Ishikawa (cell line): ENCODE measurements at regions not wholly inside any gene's neighbourhood (a gene's known extent, or its start where the extent isn't known, plus 50 kb on each side); places are given as distances from the start of the nearest gene placed in this dataset.

ENCODE experiments used
- CEBPB ChIP-seq: IDR thresholded peaks from 2 replicates; pipeline ENCODE4 v1.6.1; 2012
- CREB1 ChIP-seq: IDR thresholded peaks from 2 replicates; pipeline ENCODE4 v1.6.1; 2012; ENCODE audit warnings: low read depth
- EGR1 ChIP-seq: IDR thresholded peaks from 2 replicates; pipeline ENCODE4 v1.6.1; 2012
- EP300 ChIP-seq: IDR thresholded peaks from 2 replicates; pipeline ENCODE4 v1.6.1; 2012; ENCODE audit warnings: borderline replicate concordance
- FOXM1 ChIP-seq: IDR thresholded peaks from 2 replicates; pipeline ENCODE4 v1.6.1; 2012; ENCODE audit warnings: low read depth, borderline replicate concordance
- NFIC ChIP-seq: IDR thresholded peaks from 2 replicates; pipeline ENCODE4 v1.6.1; 2012
- RAD21 ChIP-seq: IDR thresholded peaks from 2 replicates; pipeline ENCODE4 v1.6.1; 2012; ENCODE audit warnings: low read depth
- TAF1 ChIP-seq: IDR thresholded peaks from 2 replicates; pipeline ENCODE4 v1.6.1; 2012; ENCODE audit warnings: low read depth, mild to moderate bottlenecking
- TCF12 ChIP-seq: IDR thresholded peaks from 2 replicates; pipeline ENCODE4 v1.6.1; 2012; ENCODE audit warnings: low read depth
- TEAD4 ChIP-seq: IDR thresholded peaks from 2 replicates; pipeline ENCODE4 v1.6.1; 2012
- YY1 ChIP-seq: IDR thresholded peaks from 2 replicates; pipeline ENCODE4 v1.6.1; 2012; ENCODE audit warnings: low read depth
- ZBTB7A ChIP-seq: IDR thresholded peaks from 2 replicates; pipeline ENCODE4 v1.6.1; 2012; ENCODE audit warnings: low read depth
- TF ChIP-seq, protein P1 (sequence below): IDR thresholded peaks from 2 replicates; pipeline ENCODE4 v1.6.1; 2012
- TF ChIP-seq, protein P2 (sequence below): IDR thresholded peaks from 2 replicates; pipeline ENCODE4 v1.6.1; 2012
- TF ChIP-seq, protein P3 (sequence below): IDR thresholded peaks from 2 replicates; pipeline ENCODE4 v1.6.1; 2012; ENCODE audit warnings: low read depth, mild to moderate bottlenecking

DNA sequence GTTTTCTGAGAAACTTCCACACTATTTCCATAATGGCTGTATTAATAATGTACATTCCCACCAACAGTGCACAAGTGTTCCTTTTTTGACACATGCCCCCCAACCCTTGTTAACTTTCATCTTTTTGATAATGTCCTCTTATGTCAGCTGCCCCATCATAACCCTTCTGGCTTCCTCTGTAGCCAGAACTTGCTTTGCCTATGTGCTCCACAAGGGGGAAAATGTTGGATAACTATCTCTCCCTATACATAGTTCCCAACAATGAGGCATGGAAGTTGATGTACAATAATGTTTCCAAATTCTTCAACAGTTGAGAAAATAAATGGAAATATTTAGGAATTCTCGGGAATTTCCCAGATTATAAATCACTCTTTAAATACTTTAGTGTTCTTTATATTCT lies 142.9 kb downstream of the ASB9 start:
- no peak for TF ChIP-seq RAD21
- TF ChIP-seq ZBTB7A, result no peak
- no peak for TF ChIP-seq EGR1
- TF ChIP-seq EP300, result no peak
- TF ChIP-seq, protein P1, sequence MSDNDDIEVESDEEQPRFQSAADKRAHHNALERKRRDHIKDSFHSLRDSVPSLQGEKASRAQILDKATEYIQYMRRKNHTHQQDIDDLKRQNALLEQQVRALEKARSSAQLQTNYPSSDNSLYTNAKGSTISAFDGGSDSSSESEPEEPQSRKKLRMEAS, result no peak
- no peak for TF ChIP-seq YY1
- TF ChIP-seq NFIC, result no peak
- TF ChIP-seq TEAD4, result no peak
- TF ChIP-seq CREB1, result no peak
- TF ChIP-seq, protein P2, sequence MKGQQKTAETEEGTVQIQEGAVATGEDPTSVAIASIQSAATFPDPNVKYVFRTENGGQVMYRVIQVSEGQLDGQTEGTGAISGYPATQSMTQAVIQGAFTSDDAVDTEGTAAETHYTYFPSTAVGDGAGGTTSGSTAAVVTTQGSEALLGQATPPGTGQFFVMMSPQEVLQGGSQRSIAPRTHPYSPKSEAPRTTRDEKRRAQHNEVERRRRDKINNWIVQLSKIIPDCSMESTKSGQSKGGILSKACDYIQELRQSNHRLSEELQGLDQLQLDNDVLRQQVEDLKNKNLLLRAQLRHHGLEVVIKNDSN, result no peak
- no peak for TF ChIP-seq TCF12
- TF ChIP-seq TAF1, result no peak
- TF ChIP-seq, protein P3, sequence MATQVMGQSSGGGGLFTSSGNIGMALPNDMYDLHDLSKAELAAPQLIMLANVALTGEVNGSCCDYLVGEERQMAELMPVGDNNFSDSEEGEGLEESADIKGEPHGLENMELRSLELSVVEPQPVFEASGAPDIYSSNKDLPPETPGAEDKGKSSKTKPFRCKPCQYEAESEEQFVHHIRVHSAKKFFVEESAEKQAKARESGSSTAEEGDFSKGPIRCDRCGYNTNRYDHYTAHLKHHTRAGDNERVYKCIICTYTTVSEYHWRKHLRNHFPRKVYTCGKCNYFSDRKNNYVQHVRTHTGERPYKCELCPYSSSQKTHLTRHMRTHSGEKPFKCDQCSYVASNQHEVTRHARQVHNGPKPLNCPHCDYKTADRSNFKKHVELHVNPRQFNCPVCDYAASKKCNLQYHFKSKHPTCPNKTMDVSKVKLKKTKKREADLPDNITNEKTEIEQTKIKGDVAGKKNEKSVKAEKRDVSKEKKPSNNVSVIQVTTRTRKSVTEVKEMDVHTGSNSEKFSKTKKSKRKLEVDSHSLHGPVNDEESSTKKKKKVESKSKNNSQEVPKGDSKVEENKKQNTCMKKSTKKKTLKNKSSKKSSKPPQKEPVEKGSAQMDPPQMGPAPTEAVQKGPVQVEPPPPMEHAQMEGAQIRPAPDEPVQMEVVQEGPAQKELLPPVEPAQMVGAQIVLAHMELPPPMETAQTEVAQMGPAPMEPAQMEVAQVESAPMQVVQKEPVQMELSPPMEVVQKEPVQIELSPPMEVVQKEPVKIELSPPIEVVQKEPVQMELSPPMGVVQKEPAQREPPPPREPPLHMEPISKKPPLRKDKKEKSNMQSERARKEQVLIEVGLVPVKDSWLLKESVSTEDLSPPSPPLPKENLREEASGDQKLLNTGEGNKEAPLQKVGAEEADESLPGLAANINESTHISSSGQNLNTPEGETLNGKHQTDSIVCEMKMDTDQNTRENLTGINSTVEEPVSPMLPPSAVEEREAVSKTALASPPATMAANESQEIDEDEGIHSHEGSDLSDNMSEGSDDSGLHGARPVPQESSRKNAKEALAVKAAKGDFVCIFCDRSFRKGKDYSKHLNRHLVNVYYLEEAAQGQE, result no peak
- TF ChIP-seq CEBPB, result no peak

DNA sequence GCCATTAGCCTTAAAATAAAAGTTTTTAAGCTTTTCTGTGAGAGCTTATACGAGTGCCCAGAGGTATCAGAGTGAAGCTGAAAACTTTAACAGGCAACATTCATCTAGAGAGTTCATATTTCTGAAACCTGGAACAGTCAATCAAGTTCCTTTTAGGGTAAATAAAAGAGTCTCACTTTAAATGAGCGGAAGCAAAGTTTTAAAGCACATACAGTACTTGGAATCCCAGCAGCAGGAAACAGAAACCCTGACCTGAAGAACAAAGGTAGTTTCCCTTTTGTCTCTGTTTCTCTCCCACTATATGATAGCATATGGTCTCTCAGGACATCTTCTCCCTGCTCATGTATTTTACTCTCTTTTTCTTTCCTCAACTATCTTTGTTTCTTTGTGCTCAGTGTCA lies 153.0 kb downstream of the ASB9 start:
- TF ChIP-seq, protein P3, result no peak
- TF ChIP-seq ZBTB7A (no peak), NFIC (no peak), RAD21 (no peak), EGR1 (no peak), FOXM1 (no peak), TAF1 (no peak), TCF12 (no peak), TEAD4 (no peak), EP300 (no peak), CREB1 (no peak), CEBPB (no peak), YY1 (no peak)
- TF ChIP-seq, protein P1, result no peak
- TF ChIP-seq, protein P2, result no peak

DNA sequence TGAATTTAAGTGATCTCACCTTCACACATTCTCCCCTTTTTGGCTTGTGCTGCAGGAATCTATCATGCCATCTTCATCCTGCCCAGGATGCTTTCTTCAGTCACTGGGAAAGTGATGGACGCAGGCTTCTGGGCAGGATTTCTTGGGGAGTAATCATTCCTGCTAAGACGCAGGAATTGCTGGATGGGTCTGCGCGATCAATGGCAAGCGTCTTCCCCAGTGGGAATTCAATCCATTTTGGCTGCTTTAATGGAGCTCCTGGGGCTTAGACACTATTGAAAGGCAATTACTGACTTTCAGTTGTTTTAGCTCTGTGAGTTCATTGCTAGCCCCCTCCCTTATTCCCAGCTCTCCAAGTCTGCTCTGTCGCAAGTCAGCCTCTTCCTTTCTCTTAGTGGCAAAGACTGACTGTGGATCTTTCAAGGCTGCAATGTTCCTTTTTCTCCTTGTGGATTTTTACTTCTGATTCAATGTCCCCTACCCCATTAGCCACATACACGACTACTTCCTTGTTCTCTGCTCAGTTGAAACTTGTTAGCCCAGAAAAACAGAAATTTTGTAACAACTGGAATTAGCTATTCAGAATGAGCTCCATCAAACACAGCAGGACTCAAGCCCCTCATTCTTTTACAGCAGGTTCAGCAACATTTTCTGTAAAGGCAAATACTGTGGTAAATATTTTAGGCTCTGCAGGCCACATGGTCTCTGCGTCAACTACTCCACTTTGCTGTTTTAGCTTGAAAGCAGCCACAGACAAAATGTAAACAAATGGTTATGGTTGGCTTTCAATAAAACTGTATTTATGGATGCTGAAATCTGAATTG lies 154.9 kb downstream of the ASB9 start:
- TF ChIP-seq, protein P3, result no peak
- TF ChIP-seq CEBPB, result no peak
- TF ChIP-seq, protein P2, result no peak
- no peak for TF ChIP-seq RAD21
- TF ChIP-seq EGR1, result no peak
- no peak for TF ChIP-seq TAF1
- no peak for TF ChIP-seq FOXM1
- TF ChIP-seq, protein P1, result no peak
- TF ChIP-seq TEAD4, result no peak
